ENCODE measurements at regions not wholly inside any gene's neighbourhood (a gene's known extent, or its start where the extent isn't known, plus 50 kb on each side); places are given as distances from the start of the nearest gene placed in this dataset.

- CTCF ChIA-PET, result no interaction called here
- no peak overlapping the region for H3K27ac Mint-ChIP-seq
- H3K4me3 Mint-ChIP-seq, result no peak overlapping the region
- no peak for DNase-seq
- intact Hi-C loops (cut with micrococcal nuclease), result no loop called here
- peaks cover 5% of the 10 kb centered on the region for H3K27me3 Mint-ChIP-seq
- peaks cover 21% of the 10 kb centered on the region for H3K4me1 Mint-ChIP-seq (ENCODE audit: low read depth)
- POLR2A ChIA-PET, result no interaction called here
- peaks cover 2% of the 10 kb centered on the region for H3K36me3 Mint-ChIP-seq
- no peaks in the 10 kb centered on the region for H3K9me3 Mint-ChIP-seq
Observed at GRCh38 chr12:124716208-124717130, 147.2 kb downstream of the SCARB1 start.

GRCh38 chr12:124715121-124715990, 147.9 kb upstream of the NCOR2 start:
- Mint-ChIP-seq H3K27ac (no peak overlapping the region), H3K27me3 (peaks cover 9% of the 10 kb centered on the region), H3K36me3 (peaks cover 2% of the 10 kb centered on the region), H3K4me1 (ENCODE audit: low read depth) (peaks cover 21% of the 10 kb centered on the region), H3K9me3 (no peaks in the 10 kb centered on the region), H3K4me3 (no peak overlapping the region)
- ChIA-PET CTCF (no interaction called here), POLR2A (no interaction called here)
- intact Hi-C loops (cut with micrococcal nuclease), result no loop called here
- no peak for DNase-seq

- DNase-seq, result peak; percentile 78
- H3K36me3 Mint-ChIP-seq, result peaks cover 2% of the 10 kb centered on the region
- intact Hi-C loops (cut with micrococcal nuclease), result loop anchor here (1.0 to 5.0 kb wide), 5 partner anchors 33 to 261 kb away; no protein-coding TSS in a partner anchor
- peak overlapping the region; percentile 73 for H3K27ac Mint-ChIP-seq
- H3K9me3 Mint-ChIP-seq, result no peaks in the 10 kb centered on the region
- peak overlapping the region; percentile 34 for H3K4me3 Mint-ChIP-seq
- H3K4me1 Mint-ChIP-seq (ENCODE audit: low read depth), result peaks cover 21% of the 10 kb centered on the region
- H3K27me3 Mint-ChIP-seq, result peaks cover 9% of the 10 kb centered on the region
- POLR2A ChIA-PET, result no interaction called here
- CTCF ChIA-PET, result interaction anchor here (1.3 kb wide), 1 partner anchor 33 kb away, joined by 3 read pairs; no protein-coding TSS in a partner anchor
Observed at GRCh38 chr12:124713436-124714082, 146.1 kb upstream of the NCOR2 start.

- Mint-ChIP-seq H3K27ac (peak overlapping the region; percentile 73), H3K4me1 (ENCODE audit: low read depth) (peaks cover 21% of the 10 kb centered on the region), H3K27me3 (peaks cover 9% of the 10 kb centered on the region), H3K36me3 (peaks cover 2% of the 10 kb centered on the region), H3K4me3 (peak overlapping the region; percentile 34), H3K9me3 (no peaks in the 10 kb centered on the region)
- ChIA-PET POLR2A (no interaction called here), CTCF (interaction anchor here (1.3 kb wide), 1 partner anchor 34 kb away, joined by 3 read pairs; no protein-coding TSS in a partner anchor)
- no peak for DNase-seq
- intact Hi-C loops (cut with micrococcal nuclease), result loop anchor here (1.0 to 5.0 kb wide), 5 partner anchors 32 to 261 kb away; no protein-coding TSS in a partner anchor
Observed at GRCh38 chr12:124713041-124713435, 145.6 kb upstream of the NCOR2 start.

GRCh38 chr12:124711344-124711743, 143.9 kb upstream of the NCOR2 start:
- H3K4me3 Mint-ChIP-seq, result no peak overlapping the region
- intact Hi-C loops (cut with micrococcal nuclease), result loop anchor here (5.0 kb wide), 1 partner anchor 259 kb away; no protein-coding TSS in a partner anchor
- peaks cover 2% of the 10 kb centered on the region for H3K36me3 Mint-ChIP-seq
- H3K4me1 Mint-ChIP-seq (ENCODE audit: low read depth), result peaks cover 21% of the 10 kb centered on the region
- POLR2A ChIA-PET, result interaction anchor here (0.7 to 0.8 kb wide), 2 partner anchors 25 to 61 kb away, joined by 3 to 4 read pairs; no protein-coding TSS in a partner anchor
- no peak overlapping the region for H3K27ac Mint-ChIP-seq
- peaks cover 9% of the 10 kb centered on the region for H3K27me3 Mint-ChIP-seq
- CTCF ChIA-PET, result interaction anchor here (0.6 to 1.9 kb wide), 3 partner anchors 20 to 54 kb away, joined by 3 to 6 read pairs (median 4); no protein-coding TSS in a partner anchor
- no peak for DNase-seq
- no peaks in the 10 kb centered on the region for H3K9me3 Mint-ChIP-seq

- no peaks in the 10 kb centered on the region for H3K9me3 Mint-ChIP-seq
- intact Hi-C loops (cut with micrococcal nuclease), result loop anchor here (5.0 kb wide), 1 partner anchor 258 kb away; no protein-coding TSS in a partner anchor
- H3K4me3 Mint-ChIP-seq, result no peak overlapping the region
- H3K36me3 Mint-ChIP-seq, result peaks cover 2% of the 10 kb centered on the region
- POLR2A ChIA-PET, result no interaction called here
- peaks cover 9% of the 10 kb centered on the region for H3K27me3 Mint-ChIP-seq
- CTCF ChIA-PET, result interaction anchor here (0.8 to 1.4 kb wide), 2 partner anchors 18 to 161 kb away, joined by 3 to 4 read pairs; no protein-coding TSS in a partner anchor
- peaks cover 20% of the 10 kb centered on the region for H3K4me1 Mint-ChIP-seq (ENCODE audit: low read depth)
- no peak overlapping the region for H3K27ac Mint-ChIP-seq
- no peak for DNase-seq
Observed at GRCh38 chr12:124709722-124710687, 142.6 kb upstream of the NCOR2 start.

- ChIA-PET POLR2A (no interaction called here), CTCF (interaction anchor here (0.7 kb wide), 1 partner anchor 18 kb away, joined by 3 read pairs; no protein-coding TSS in a partner anchor)
- Mint-ChIP-seq H3K9me3 (no peaks in the 10 kb centered on the region), H3K36me3 (no peaks in the 10 kb centered on the region), H3K4me3 (no peak overlapping the region), H3K27ac (no peak overlapping the region), H3K27me3 (peaks cover 6% of the 10 kb centered on the region), H3K4me1 (ENCODE audit: low read depth) (no peaks in the 10 kb centered on the region)
- intact Hi-C loops (cut with micrococcal nuclease), result no loop called here
- no peak for DNase-seq
Observed at GRCh38 chr12:124707316-124707715, 139.9 kb upstream of the NCOR2 start.

- Mint-ChIP-seq H3K4me3 (no peak overlapping the region), H3K4me1 (ENCODE audit: low read depth) (no peaks in the 10 kb centered on the region), H3K27ac (no peak overlapping the region), H3K27me3 (peaks cover 4% of the 10 kb centered on the region), H3K9me3 (no peaks in the 10 kb centered on the region), H3K36me3 (no peaks in the 10 kb centered on the region)
- ChIA-PET POLR2A (no interaction called here), CTCF (no interaction called here)
- intact Hi-C loops (cut with micrococcal nuclease), result no loop called here
- no peak for DNase-seq
Observed at GRCh38 chr12:124706363-124706762, 139.0 kb upstream of the NCOR2 start.

GRCh38 chr12:124705545-124706138, 138.2 kb upstream of the NCOR2 start:
- DNase-seq, result no peak
- Mint-ChIP-seq H3K9me3 (no peaks in the 10 kb centered on the region), H3K27ac (no peak overlapping the region), H3K4me1 (ENCODE audit: low read depth) (no peaks in the 10 kb centered on the region), H3K36me3 (no peaks in the 10 kb centered on the region), H3K27me3 (no peaks in the 10 kb centered on the region), H3K4me3 (no peak overlapping the region)
- ChIA-PET POLR2A (no interaction called here), CTCF (no interaction called here)
- intact Hi-C loops (cut with micrococcal nuclease), result no loop called here

- Mint-ChIP-seq H3K27me3 (no peaks in the 10 kb centered on the region), H3K36me3 (no peaks in the 10 kb centered on the region), H3K9me3 (no peaks in the 10 kb centered on the region), H3K27ac (no peak overlapping the region), H3K4me1 (ENCODE audit: low read depth) (no peaks in the 10 kb centered on the region), H3K4me3 (no peak overlapping the region)
- DNase-seq, result no peak
- POLR2A ChIA-PET, result no interaction called here
- CTCF ChIA-PET, result no interaction called here
- intact Hi-C loops (cut with micrococcal nuclease), result no loop called here
Observed at GRCh38 chr12:124704619-124705018, 137.2 kb upstream of the NCOR2 start.

GRCh38 chr12:124703856-124704255, 136.4 kb upstream of the NCOR2 start:
- ChIA-PET CTCF (no interaction called here), POLR2A (no interaction called here)
- Mint-ChIP-seq H3K4me1 (ENCODE audit: low read depth) (no peaks in the 10 kb centered on the region), H3K9me3 (no peaks in the 10 kb centered on the region), H3K27ac (no peak overlapping the region), H3K36me3 (no peaks in the 10 kb centered on the region), H3K27me3 (peaks cover 4% of the 10 kb centered on the region), H3K4me3 (no peak overlapping the region)
- intact Hi-C loops (cut with micrococcal nuclease), result no loop called here
- DNase-seq, result no peak

Data from activated CD4-positive, alpha-beta memory T cell treated with anti-CD3 and anti-CD28 coated beads for 36 hours (primary cell).